Pancreas (tissue), 10 donors: ENCODE measurements at regions not wholly inside any gene's neighbourhood (a gene's known extent, or its start where the extent isn't known, plus 50 kb on each side); places are given as distances from the start of the nearest gene placed in this dataset.

ENCODE experiments used
- ATAC-seq, 4 donors: fragments of 200-7000 bp; cut with Tn5 transposase; one replicate each; pipeline versions ENCODE4 v1.8.0 to v1.9.1; 2020; ENCODE audit warnings: mild to moderate bottlenecking in 4 of 4, moderate library complexity in 4 of 4
- DNase-seq, 6 donors: peaks; one replicate each; pipeline ENCODE4 v3.0.0-alpha.2; 2020
- FAIRE-seq: peaks from 2 replicates; lab custom pipeline; 2012; peaks lifted over from hg19 to GRCh38; lab: Jason Lieb, UNC
- H3K27ac ChIP-seq, 4 donors: fragments of 200-600 bp; sonication (generic); 1 replicate in 3 of 4; 2 replicates in 1 of 4; pipeline versions ENCODE4 v1.5.0 to v1.8.0; 2020
- H3K27me3 ChIP-seq, 4 donors: fragments of 200-600 bp; one replicate each; pipeline ENCODE4 v1.8.0; 2021
- H3K36me3 ChIP-seq, 3 donors: fragments of 200-600 bp; sonication (generic) in 1 of 3; one replicate each; pipeline versions ENCODE4 v1.5.0 to v1.8.0; 2020 to 2021
- H3K4me1 ChIP-seq, 3 donors: fragments of 200-600 bp; one replicate each; pipeline ENCODE4 v1.8.0; 2021
- H3K4me3 ChIP-seq, 4 donors: fragments of 200-600 bp; sonication (generic) in 2 of 4; one replicate each; pipeline versions ENCODE4 v1.5.0 to v1.8.0; 2020 to 2021
- H3K9me3 ChIP-seq, 4 donors: fragments of 200-600 bp; one replicate each; pipeline ENCODE4 v1.8.0; 2021
- CTCF ChIP-seq, 4 donors: fragments of 200-600 bp; sonication (generic) in 3 of 4; IDR thresholded peaks; one replicate each; pipeline versions ENCODE4 v1.5.0 to v1.8.0; 2021; ENCODE audit warnings: antibody characterized with exemption in 4 of 4
- WGBS, 2 donors: extraction: QIAGEN DNeasy Blood & Tissue Kit; methylation state at CpG; one replicate each; pipeline ENCODE4 v1.1.7; 2013; 5-methylcytosine and 5-hydroxymethylcytosine counted together
- intact Hi-C, 3 donors: fragments of 100-400 bp; cut with DNase I; formaldehyde crosslinking; loops; one replicate each; pipeline versions ENCODE4 v1.11.1 to v1.14.2; 2022
- donor health status: healthy with polysubstance abuse.
- donor health status: DM: no; HTN: no; CAD: no; lungs with moderate emphysema.
- donor health status: DM: no; HTN: no; CAD: no.
- donor health status: control.
- donor health status: control.
- donor health status: Bipolar disorder and iron deficiency.
- donor health status: DM: yes; HTN: yes; CAD: no.
- donor health status: DM: no; HTN: no; CAD: no.
- donor health status: DM: no; HTN: no; CAD: no.
- donor health status: DM: yes; HTN: yes; CAD: no.

GRCh38 chr10:55200020-55200419, 399.0 kb upstream of the PCDH15 start:
- Histone ChIP-seq H3K9me3 (no peaks in the 10 kb centered on the region), H3K27ac (no peak overlapping the region), H3K36me3 (no peaks in the 10 kb centered on the region), H3K4me1 (no peaks in the 10 kb centered on the region), H3K27me3 (no peaks in the 10 kb centered on the region), H3K4me3 (no peak overlapping the region)
- no peak for TF ChIP-seq CTCF (IDR thresholded peaks at IDR 0.05)
- WGBS, 2 donors = 24 to 28% methylated on average over 2 of the region's 2 CpGs
- DNase-seq (no peak), FAIRE-seq (no peak), ATAC-seq (no peak)
- intact Hi-C loops = no loop called here

GRCh38 chr10:55191236-55191860, 390.3 kb upstream of the PCDH15 start:
- intact Hi-C loops = no loop called here

GRCh38 chr10:55183993-55184392, 383.0 kb upstream of the PCDH15 start:
- H3K4me3 ChIP-seq = no peak overlapping the region
- FAIRE-seq = no peak

More at GRCh38 chr10:55191236-55191860, 390.3 kb upstream of the PCDH15 start:
- 19 to 30% methylated on average over 2 of the region's 2 CpGs for WGBS, 2 donors
- FAIRE-seq (no peak), DNase-seq (no peak), ATAC-seq (no peak)
- Histone ChIP-seq H3K27me3 (no peaks in the 10 kb centered on the region), H3K9me3 (no peaks in the 10 kb centered on the region), H3K36me3 (no peaks in the 10 kb centered on the region), H3K4me1 (no peaks in the 10 kb centered on the region), H3K27ac (no peak overlapping the region), H3K4me3 (no peak overlapping the region)
- TF ChIP-seq CTCF (IDR thresholded peaks at IDR 0.05) = no peak

GRCh38 chr10:55180357-55180756, 379.3 kb upstream of the PCDH15 start:
- no peaks in the 10 kb centered on the region for H3K4me1 ChIP-seq
- intact Hi-C loops = no loop called here
- no peak for TF ChIP-seq CTCF (IDR thresholded peaks at IDR 0.05)
- ATAC-seq (no peak), DNase-seq (no peak), FAIRE-seq (no peak)
- H3K4me3 ChIP-seq = no peak overlapping the region
- no peaks in the 10 kb centered on the region for H3K27me3 ChIP-seq
- H3K36me3 ChIP-seq = no peaks in the 10 kb centered on the region
- H3K27ac ChIP-seq = no peak overlapping the region
- H3K9me3 ChIP-seq = no peaks in the 10 kb centered on the region
- WGBS, 2 donors = 71 to 94% methylated on average over 1 of the region's 1 CpG

More at GRCh38 chr10:55183993-55184392, 383.0 kb upstream of the PCDH15 start:
- no peaks in the 10 kb centered on the region for H3K27me3 ChIP-seq
- TF ChIP-seq CTCF (IDR thresholded peaks at IDR 0.05) = no peak
- intact Hi-C loops = no loop called here
- ATAC-seq = no peak
- no peak overlapping the region for H3K27ac ChIP-seq
- WGBS, 2 donors = 27 to 36% methylated on average over 2 of the region's 2 CpGs
- no peaks in the 10 kb centered on the region for H3K4me1 ChIP-seq
- no peaks in the 10 kb centered on the region for H3K36me3 ChIP-seq
- no peak for DNase-seq
- H3K9me3 ChIP-seq = no peaks in the 10 kb centered on the region

GRCh38 chr10:55174419-55174818, 373.4 kb upstream of the PCDH15 start:
- FAIRE-seq = no peak
- WGBS, 2 donors = 30 to 44% methylated on average over 4 of the region's 4 CpGs
- DNase-seq = no peak
- H3K4me1 ChIP-seq = no peaks in the 10 kb centered on the region
- no peak for TF ChIP-seq CTCF (IDR thresholded peaks at IDR 0.05)
- H3K9me3 ChIP-seq = no peaks in the 10 kb centered on the region
- H3K27ac ChIP-seq = no peak overlapping the region
- H3K4me3 ChIP-seq = no peak overlapping the region
- no peaks in the 10 kb centered on the region for H3K36me3 ChIP-seq
- intact Hi-C loops = no loop called here
- H3K27me3 ChIP-seq = no peaks in the 10 kb centered on the region
- no peak for ATAC-seq
